ENCODE measurements at regions not wholly inside any gene's neighbourhood (a gene's known extent, or its start where the extent isn't known, plus 50 kb on each side); places are given as distances from the start of the nearest gene placed in this dataset.

- no peak for TF ChIP-seq CTCF (IDR thresholded peaks at IDR 0.05)
- no peak for DNase-seq (ENCODE audit: low spot score)
- ATAC-seq (ENCODE audit: low FRiP score) = no peak
Measured at GRCh38 chr9:84592918-84593317, 76.6 kb upstream of the NTRK2 start.

- no peak for TF ChIP-seq CTCF (IDR thresholded peaks at IDR 0.05)
- no peak for DNase-seq (ENCODE audit: low spot score)
- no peak for ATAC-seq (ENCODE audit: low FRiP score)
Measured at GRCh38 chr9:84593352-84593751, 76.2 kb upstream of the NTRK2 start.

- no peak for TF ChIP-seq CTCF (IDR thresholded peaks at IDR 0.05)
- DNase-seq (ENCODE audit: low spot score) = no peak
- ATAC-seq (ENCODE audit: low FRiP score) = no peak
Measured at GRCh38 chr9:84597131-84597530, 72.4 kb upstream of the NTRK2 start.

GRCh38 chr9:84598921-84599636, 70.5 kb upstream of the NTRK2 start:
- no peak for ATAC-seq (ENCODE audit: low FRiP score)
- DNase-seq (ENCODE audit: low spot score) = no peak
- TF ChIP-seq CTCF (IDR thresholded peaks at IDR 0.05) = no peak

- no peak for TF ChIP-seq CTCF (IDR thresholded peaks at IDR 0.05)
- no peak for ATAC-seq (ENCODE audit: low FRiP score)
Measured at GRCh38 chr9:84600739-84601138, 68.8 kb upstream of the NTRK2 start.

GRCh38 chr9:84604223-84604622, 65.3 kb upstream of the NTRK2 start:
- no peak for TF ChIP-seq CTCF (IDR thresholded peaks at IDR 0.05)
- ATAC-seq (ENCODE audit: low FRiP score) (no peak), DNase-seq (ENCODE audit: low spot score) (no peak)

More at GRCh38 chr9:84600739-84601138, 68.8 kb upstream of the NTRK2 start:
- DNase-seq (ENCODE audit: low spot score) = no peak

- no peak for TF ChIP-seq CTCF (IDR thresholded peaks at IDR 0.05)
- ATAC-seq (ENCODE audit: low FRiP score) (no peak), DNase-seq (ENCODE audit: low spot score) (no peak)
Measured at GRCh38 chr9:84609779-84610178, 59.8 kb upstream of the NTRK2 start.
